HG03521 (cell line): ENCODE measurements at regions not wholly inside any gene's neighbourhood (a gene's known extent, or its start where the extent isn't known, plus 50 kb on each side); places are given as distances from the start of the nearest gene placed in this dataset.

Experiments used
- ATAC-seq: cut with Tn5 transposase; IDR thresholded peaks from one replicate; pipeline ENCODE4 v1.9.1; 2021; ENCODE audit warnings: mild to moderate bottlenecking, moderate library complexity; ENCODE audit not compliant: unreplicated experiment

DNA sequence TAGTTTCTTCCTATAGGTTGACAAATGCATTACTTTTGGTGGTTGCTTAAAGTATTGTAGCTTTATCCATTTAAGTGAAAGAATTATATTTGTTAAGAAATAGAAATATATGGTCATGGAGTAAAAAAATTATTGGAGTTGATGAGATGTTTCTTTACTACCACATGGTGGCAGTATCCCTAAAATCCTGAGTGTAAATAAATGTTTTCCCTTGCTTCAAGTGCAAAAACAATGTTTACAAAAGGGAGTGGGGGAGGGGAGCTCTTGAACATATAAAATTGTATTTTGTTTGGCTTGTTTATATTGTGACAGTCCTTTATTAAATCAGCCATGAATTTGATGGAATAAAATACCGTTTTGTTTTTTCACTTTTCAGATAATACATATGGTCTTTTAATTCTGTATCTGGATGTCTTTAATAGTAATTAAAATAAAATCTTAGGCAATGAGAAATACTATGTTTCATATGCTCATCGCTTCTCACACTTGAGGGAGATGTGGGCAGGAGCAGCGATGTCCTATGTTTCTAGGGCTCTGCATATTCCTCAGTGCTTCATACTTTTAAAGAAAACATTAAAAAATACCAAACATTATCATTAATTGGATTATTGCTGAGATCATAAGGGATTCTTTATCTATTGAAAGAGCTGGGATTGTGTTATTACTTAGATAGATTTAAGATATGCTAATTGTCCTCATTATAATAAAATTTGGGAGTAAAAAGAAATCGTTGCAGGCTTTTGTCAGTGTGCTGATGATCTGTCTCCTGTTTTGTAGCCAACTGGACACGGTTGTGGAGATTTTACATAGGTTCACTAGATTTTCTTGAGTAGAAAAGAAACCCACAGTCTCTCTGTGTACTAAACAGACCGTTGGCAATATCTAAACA lies 349.7 kb downstream of the TUSC7 start:
- ATAC-seq, result no peak

DNA sequence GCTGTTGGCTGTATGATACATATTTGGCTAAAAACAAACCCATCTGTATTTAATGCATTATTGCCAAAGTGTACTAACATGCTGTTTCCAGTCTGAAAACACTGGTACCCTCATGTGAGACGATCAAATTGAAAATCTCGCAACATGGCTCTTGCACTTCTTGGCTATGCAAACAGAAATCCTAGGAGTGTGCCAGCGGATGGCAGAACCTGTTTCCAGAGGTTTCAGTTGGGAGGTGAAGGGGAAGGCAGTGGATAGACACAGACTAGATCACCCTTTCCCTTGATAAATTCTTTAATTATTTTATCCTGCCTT lies 350.3 kb downstream of the TUSC7 start:
- ATAC-seq, result no peak

DNA sequence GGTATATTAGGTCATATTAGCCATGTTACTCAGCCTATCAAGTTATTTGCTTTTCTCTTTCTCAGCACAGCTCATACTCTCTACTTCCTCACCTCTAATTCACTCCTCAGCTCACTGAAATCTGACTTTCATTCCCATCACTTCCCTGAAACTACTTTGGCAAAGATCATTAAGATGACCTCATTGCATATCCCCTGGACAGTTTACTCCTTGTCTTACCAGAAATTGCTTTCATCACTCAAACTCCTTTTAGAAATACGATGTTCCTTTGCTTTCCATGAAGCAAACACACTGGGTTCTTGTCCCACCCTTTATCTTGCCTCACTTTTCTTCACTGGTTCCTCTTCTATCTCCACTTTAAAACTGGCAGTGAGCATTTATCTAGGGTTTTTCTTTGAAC lies 354.4 kb downstream of the TUSC7 start:
- no peak for ATAC-seq

DNA sequence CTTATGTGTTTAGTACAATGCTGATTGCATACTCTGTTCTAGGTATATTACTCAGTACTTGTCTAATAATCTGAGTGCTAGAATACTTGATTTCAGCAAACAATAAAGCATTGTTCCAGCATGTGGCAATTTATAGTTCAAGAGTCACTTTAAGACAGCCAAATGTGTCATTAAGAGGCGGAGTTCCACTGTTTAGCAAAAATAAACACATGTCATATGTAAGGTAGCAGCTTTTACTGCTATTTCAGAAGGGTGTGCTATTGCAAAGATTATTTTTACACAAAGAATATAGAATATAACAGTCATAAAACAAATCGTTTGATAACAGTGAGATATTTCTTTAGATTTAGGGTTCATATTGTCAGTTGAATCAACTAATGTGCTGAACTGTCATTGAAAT lies 358.7 kb downstream of the TUSC7 start:
- no peak for ATAC-seq

DNA sequence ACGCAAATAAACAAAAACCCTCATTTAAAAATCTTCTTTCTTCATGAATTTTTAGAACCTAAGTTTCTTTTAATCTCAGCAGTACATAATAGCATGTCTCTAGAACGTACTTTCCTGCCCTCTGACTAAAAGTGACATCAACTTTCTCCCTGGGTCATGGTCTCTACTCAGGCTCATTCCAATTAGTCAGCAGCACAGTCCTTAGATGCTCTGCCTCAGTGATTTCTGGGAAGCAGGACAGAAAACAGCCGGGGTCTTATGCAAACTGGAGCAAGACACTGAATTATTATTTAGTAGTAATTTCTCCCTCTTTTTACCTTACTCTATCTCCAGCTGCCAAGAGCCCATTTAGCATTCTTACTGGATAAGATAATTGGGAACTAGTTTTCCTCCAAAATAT lies 365.2 kb downstream of the TUSC7 start:
- no peak for ATAC-seq

DNA sequence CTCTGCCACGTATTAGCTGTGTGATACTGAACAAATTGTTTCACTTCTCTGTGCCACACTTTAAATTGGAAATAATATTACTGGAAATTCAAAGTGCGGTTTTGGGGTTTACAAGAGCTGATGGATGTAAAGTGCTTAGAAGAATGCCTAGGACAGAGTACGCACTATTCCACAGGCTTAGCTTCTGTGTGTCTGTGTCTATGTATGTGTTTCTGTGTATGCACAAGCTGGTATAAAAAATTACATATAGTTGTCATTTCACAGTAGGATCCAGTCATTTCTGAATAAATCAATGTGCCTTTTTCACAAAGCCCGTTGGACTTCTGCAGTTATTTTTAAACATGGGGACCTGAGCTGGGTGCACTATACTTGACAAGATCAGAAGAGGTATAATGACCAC lies 370.4 kb downstream of the TUSC7 start:
- no peak for ATAC-seq

DNA sequence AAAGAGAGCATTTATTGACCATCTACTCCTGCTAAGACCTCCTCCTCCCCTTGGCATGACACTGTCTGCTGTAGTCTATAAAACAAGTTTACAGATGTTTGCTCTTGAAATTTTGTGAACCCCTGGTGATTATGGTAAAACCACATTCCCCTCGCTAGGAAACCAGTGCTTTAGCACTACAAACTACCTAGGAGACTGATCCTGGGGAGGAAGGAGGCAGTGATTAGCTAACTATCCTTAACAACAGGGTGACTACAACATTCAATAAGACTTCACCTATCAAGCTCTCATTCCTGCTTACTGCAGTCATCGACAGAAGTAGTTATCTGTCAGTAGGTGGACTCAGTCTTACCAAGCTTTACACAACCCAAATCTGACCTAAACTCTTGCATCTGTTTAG lies 371.3 kb downstream of the TUSC7 start:
- ATAC-seq, result no peak

DNA sequence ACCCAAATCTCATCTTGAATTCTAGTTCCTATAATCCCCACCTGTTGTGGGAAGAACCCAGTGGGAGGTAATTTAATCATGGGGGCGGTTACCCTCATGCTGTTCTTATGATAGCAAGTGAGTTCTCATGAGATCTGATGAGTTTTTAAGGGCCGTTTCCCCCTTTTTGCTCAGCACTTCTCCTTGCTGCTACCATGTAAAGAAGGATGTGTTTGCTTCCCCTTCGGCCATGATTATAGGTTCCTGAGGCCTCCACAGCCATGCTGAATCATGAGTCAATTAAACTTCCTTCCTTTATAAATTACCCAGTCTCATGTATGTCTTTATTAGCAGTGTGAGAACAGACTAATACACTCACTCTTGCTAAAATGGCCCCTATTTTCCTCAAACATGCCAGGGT lies 374.7 kb downstream of the TUSC7 start:
- no peak for ATAC-seq

DNA sequence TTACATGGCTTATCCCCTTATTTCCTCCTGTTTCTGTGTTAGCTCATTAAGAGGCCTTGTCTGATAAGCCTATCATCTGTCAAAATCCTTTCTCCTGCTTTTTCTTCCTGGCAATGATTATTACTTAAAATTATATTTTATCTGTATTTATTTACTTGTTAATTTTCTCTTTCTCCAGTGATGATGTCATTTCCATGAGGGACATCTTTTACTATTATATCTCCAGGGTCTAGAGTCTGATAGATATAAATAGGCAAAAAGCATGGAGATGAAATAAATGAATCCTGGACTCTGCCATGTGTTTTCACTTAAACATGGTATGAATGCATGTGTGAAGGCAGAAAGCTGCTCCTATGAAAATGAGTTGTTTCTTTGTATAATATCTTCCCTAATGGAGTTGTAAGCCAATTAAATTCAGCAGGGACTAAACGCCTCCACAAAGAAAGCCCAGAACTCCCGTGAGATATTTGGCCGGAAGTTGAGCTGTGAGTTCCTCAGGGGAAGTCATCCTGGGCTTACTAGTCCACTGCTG lies 375.2 kb downstream of the TUSC7 start:
- no peak for ATAC-seq

DNA sequence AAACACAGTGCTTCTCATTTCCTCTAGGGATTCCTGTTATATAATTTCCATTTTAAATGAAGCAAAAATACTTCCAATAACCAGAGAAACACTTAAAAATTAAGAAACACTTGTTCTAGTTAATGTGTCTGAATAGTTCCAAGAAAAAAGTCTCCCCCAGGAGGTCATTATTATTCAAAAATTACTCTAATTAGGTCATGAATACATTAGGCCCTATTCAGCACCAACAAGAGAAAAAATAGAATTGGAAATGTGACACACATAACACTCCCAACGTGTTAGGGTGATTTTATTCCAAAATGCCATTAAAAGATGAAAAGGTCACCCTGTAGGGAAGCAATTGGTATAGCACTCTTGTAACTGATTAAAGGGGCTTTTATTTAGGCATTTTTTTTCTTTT lies 382.1 kb downstream of the TUSC7 start:
- no peak for ATAC-seq

DNA sequence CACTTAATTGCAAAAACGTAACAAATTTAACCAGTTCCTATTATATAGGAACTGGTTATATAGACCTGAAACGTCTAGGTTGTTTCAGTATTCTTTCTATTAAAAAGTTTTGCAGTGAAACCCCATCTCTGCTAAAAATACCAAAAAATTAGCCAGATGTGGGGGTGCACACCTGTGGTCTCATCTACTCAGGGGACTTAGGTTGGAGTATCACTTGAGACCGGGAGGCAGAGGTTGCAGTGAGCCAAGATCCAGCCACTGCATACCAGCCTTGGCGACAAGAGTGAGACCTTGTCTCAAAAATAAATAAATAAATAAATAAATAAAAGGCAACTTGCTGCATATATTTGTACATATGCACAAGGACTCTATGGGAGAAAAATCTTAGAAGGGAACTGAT lies 387.0 kb downstream of the TUSC7 start:
- ATAC-seq, result no peak

DNA sequence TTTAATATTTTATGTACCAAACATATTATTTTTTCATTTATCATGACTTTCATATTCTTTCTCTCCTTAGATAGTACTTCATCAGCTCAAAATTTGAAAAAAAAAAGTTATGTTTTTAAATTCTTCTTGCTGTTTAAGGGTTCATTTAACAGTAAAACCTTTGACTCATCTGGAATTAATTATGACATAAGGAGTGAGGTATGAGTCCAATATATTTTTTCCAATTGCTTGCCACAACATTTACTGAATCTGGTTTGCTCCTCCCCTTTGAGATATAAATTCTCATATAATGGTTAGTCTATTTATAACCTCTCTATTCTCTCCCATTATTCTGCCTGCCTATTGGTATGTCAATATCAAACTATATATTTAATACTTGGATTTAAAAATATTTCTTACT lies 387.8 kb downstream of the TUSC7 start:
- no peak for ATAC-seq

DNA sequence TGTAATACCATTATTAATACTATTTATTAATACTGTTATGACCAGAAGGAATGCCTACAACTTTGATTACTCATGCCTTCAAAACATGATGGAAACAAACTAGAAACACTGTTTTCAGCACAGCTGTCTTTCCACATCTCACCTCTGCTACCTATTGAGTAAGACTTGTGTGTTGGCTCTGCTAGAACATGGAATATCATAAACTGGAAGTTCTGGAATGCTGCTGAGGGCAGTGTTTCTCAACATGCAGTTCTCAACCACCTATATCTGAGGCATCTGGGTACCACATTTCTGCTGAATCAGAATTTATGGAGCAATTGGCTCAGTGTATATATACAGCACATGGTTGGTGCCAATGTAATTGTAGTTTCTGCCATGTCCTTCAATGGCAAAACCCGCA lies 392.1 kb downstream of the TUSC7 start:
- no peak for ATAC-seq

DNA sequence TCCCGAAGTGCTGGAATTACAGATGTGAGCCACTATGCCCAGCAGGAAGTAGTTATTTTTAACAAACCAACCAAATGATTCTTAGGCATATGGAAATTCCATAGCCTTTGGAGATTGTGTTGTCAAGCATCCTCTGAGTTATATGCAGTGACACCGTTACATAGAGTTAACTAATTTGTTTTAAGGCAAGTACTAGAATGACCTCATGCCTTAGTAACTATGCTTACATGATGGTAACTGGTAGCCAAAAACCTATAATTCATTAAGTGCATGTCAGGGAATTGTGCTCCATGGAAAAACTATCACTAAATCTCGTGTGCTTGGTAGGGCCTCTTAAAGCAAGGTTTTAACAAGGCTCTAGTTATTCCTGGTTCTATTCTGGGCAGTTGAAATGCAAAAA lies 392.8 kb downstream of the TUSC7 start:
- ATAC-seq, result no peak

DNA sequence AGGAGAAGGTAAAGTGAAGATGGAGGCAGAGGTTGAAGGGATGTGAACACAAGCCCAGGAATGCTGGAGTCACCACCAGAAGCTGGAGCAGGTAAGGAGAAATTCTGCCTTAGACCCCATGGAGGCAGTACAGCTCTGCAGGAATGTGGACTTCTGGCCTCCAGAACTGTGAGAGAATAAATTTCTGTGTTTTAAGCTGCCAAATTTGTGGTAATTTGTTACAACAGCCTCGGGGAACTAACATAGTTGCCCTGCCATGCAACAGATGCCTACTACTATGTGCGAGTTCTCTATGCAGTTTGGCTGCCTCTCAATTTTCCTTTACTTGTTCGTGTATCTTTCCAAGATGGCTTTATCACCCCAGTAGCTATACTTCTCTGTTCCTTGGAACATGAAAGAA lies 394.1 kb downstream of the TUSC7 start:
- no peak for ATAC-seq

DNA sequence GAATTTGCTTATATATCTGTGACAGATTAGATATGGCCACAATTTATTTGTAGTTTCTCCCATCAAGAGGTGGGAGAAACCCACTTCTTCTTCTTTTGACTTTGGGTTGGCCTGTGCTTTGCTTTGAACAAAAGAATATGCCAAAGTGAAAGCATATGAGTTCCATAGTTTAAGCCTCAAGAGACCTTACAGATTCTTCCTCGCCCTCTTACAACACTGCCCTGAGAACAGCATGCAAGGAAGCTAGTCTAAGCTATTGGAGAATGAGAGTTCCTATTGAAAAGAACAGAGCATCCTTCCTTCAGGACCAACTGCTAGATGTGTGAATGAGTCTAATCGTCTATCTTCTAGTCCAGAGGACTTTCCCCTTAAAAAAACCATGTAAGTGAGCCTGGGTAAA lies 394.8 kb downstream of the TUSC7 start:
- no peak for ATAC-seq

DNA sequence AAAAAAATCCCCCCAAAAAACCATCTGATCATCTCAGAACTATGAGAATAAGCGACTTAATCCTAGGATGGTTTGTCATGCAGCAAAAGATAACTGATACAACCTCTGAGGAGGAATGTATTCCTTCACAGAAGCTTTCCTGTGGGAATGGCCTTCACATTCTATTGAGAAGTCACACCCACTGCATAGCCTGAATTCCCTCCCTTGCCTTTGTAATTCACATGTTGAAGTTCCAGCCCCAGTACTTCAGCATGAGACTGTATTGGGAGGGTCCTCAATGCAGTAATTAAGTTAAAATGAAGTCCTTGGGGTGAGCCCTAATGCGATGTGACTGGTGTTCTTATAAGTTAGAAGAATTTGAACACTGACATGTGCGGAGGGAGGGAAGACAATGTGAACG lies 395.2 kb downstream of the TUSC7 start:
- ATAC-seq, result no peak

DNA sequence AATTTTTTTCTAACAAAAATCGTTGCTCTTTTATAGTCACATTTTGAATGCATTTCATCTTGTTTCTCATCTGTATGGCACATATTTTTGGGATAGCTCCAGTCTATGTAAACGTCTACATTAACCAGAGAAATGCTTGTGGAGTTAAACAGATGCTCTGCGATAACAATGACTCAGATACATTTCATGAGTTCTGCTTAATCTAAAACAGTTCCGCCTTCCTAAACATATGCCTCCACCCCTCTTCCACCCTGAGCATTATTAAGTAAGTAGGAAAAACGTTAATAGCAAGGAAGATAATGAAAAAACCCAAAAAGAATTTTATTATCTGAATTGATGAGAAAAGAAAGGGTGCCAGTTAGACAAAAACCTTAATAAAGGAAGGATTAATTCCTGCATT lies 396.1 kb downstream of the TUSC7 start:
- no peak for ATAC-seq

DNA sequence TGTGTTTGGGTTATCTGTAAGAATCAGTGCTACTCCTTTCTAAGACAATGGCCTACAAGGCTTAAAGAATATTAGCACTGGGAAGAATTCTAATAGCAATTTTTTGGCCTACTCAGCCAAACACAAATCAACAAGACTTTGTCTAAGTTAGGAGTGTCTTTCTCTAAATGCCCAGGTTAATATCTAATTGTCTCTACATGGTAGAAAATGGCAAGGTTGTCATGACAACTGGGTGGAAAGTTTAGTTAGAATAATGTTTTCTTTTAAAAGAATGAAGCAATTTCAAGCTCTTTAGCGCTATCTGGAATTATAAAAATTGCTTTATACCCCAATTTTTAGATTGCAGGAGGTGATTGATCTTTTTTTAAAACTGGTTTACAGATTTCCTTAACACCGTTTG lies 396.8 kb downstream of the TUSC7 start:
- ATAC-seq, result no peak

DNA sequence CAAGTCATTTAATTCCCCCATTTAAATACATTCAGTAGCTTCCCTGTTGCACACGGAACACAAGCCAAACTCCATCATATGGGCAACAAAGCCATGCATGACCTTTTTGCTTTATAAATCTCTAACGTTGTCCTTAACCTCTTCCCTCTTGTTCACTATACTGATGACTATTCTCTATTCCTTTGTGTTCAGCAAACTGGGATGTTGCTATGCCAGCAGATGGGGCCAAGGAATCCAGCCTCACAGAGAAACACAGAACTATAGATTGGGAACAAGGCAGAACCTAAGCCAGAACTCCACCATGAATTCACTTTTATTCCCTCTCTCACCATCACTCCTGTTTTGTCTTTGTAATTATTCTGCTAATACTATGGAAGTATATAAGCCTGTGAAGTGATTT lies 398.4 kb downstream of the TUSC7 start:
- no peak for ATAC-seq

DNA sequence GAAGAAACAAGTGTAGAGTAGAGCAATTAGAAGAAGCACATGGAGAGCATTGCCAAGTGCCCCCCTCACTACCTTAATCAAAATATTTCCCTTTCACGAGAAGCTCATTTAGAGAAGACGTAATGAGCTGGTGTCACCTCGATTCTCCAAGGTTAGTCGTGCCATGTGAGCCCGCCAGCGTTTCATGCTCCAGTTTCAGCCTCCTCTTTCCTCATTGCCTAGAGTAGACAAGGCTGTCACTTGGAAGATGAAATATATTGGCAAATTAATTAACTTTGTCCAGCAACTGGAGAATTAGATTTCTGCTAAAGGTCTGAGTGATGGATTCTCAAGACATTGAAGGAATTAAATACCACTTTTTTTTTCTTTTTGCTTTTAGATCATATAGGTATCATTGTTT lies 399.6 kb downstream of the TUSC7 start:
- ATAC-seq, result no peak

DNA sequence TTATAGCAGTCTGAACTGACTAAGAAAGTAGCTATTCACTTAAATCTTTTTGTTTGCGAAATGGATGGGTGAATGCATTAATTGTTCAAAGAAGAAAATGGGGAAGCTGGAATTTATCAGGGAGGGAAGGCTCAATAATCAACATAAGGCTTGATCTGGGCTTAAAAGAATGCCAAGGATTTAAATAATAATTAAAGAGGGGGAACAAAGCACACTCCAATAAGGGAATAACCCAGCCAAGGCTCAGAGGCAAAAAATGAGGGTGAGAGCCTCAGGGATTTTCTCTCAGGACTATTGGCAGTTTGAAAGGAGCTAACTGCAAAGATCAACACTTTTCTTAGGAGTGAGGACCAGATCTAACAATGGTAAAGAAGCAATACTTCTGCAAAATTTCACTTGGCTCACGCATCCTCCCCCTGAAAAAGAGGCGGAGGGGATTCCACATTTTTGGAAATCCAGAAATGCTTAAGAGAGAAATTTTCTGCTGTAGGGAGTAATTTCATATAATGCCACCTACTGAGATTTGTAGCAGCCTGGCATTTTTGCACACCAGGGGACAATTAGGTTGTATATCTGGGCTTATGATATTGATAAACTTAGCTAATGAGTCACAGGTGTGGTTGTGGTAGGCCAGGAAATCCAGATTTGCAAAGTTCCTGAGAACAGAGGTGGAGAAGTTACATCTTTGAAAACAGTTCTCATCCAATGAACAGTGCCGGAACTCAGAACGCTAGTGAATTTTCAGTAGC lies 405.1 kb downstream of the TUSC7 start:
- no peak for ATAC-seq
